Naive thymus-derived CD4-positive, alpha-beta T cell (primary cell): ENCODE measurements at regions not wholly inside any gene's neighbourhood (a gene's known extent, or its start where the extent isn't known, plus 50 kb on each side); places are given as distances from the start of the nearest gene placed in this dataset.
"Not testable (repeated sequence)": the region's sequence is repeated elsewhere in the genome, so short reads cannot be mapped to it uniquely, and the experiment has no call there.

ENCODE experiments used
- ATAC-seq: fragments of 150-1000 bp; cut with Tn5 transposase; 2 replicates; pipeline ENCODE4 v1.10.0; 2021; ENCODE audit warnings: mild to moderate bottlenecking, moderate library complexity
- CTCF ChIA-PET: fragments of 350-600 bp; sonication (Branson Sonifier 250); formaldehyde crosslinking; loops from one replicate; lab custom pipeline; 2021; ENCODE audit warnings: antibody characterized with exemption; lab: Charles Lee
- POLR2A ChIA-PET: fragments of 350-600 bp; sonication (Branson Sonifier 250); formaldehyde crosslinking; loops from one replicate; lab custom pipeline; 2021; ENCODE audit warnings: antibody characterized with exemption, inconsistent platforms; lab: Charles Lee
- DNase-seq, 9 donors: peaks; one replicate each; pipeline versions ENCODE4 v3.0.0 to v3.0.0-alpha.2; 2020 to 2022; ENCODE audit warnings: mixed read lengths in 1 of 9
- H3K27ac ChIP-seq: one replicate; pipeline ENCODE4 v1.7.0; 2013; ENCODE audit warnings: mild to moderate bottlenecking, low read depth, low read length, moderate library complexity
- H3K27me3 ChIP-seq, 2 donors: one replicate each; pipeline ENCODE4 v1.7.0; 2013; ENCODE audit warnings: low read length in 2 of 2, mild to moderate bottlenecking in 2 of 2, moderate library complexity in 2 of 2; ENCODE audit not compliant: control insufficient read depth in 2 of 2, insufficient read depth in 2 of 2
- H3K36me3 ChIP-seq, 3 experiments: 1 replicate in 2 of 3; 2 replicates in 1 of 3; pipeline ENCODE4 v1.7.0; 2013; ENCODE audit warnings: low read length in 3 of 3, mild to moderate bottlenecking in 3 of 3, moderate library complexity in 1 of 3; ENCODE audit not compliant: insufficient read depth in 3 of 3, control insufficient read depth in 2 of 3
- H3K4me1 ChIP-seq, 2 donors: one replicate each; pipeline ENCODE4 v1.7.0; 2013; ENCODE audit warnings: low read length in 2 of 2, mild to moderate bottlenecking in 2 of 2, moderate library complexity in 1 of 2; ENCODE audit not compliant: control insufficient read depth in 2 of 2, insufficient read depth in 2 of 2
- H3K4me3 ChIP-seq: 2 replicates; pipeline ENCODE4 v1.7.0; 2013; ENCODE audit warnings: mild to moderate bottlenecking, low read length
- H3K9me3 ChIP-seq, 3 experiments: 1 replicate in 2 of 3; 2 replicates in 1 of 3; pipeline ENCODE4 v1.7.0; 2013; ENCODE audit warnings: low read length in 3 of 3; ENCODE audit not compliant: control insufficient read depth in 2 of 3
- H3K27ac Mint-ChIP-seq, 9 donors: one replicate each; pipeline ENCODE4 v1.8.0; 2020 to 2022; ENCODE audit warnings: mixed read lengths in 9 of 9, mild to moderate bottlenecking in 8 of 9, moderate library complexity in 5 of 9, inconsistent platforms in 2 of 9
- H3K27me3 Mint-ChIP-seq, 5 donors: one replicate each; pipeline ENCODE4 v1.8.0; 2021 to 2022; ENCODE audit warnings: mixed read lengths in 5 of 5, mild to moderate bottlenecking in 1 of 5
- H3K36me3 Mint-ChIP-seq, 5 donors: one replicate each; pipeline ENCODE4 v1.8.0; 2020 to 2022; ENCODE audit warnings: mixed read lengths in 5 of 5, mild to moderate bottlenecking in 3 of 5, inconsistent platforms in 1 of 5
- H3K4me1 Mint-ChIP-seq, 7 donors: one replicate each; pipeline ENCODE4 v1.8.0; 2020 to 2022; ENCODE audit warnings: mixed read lengths in 7 of 7, mild to moderate bottlenecking in 3 of 7, inconsistent platforms in 1 of 7
- H3K4me3 Mint-ChIP-seq, 10 donors: one replicate each; pipeline ENCODE4 v1.8.0; 2020 to 2022; ENCODE audit warnings: mild to moderate bottlenecking in 10 of 10, mixed read lengths in 10 of 10, moderate library complexity in 6 of 10, inconsistent platforms in 2 of 10
- H3K9me3 Mint-ChIP-seq, 11 donors: one replicate each; pipeline ENCODE4 v1.8.0; 2020 to 2022; ENCODE audit warnings: mixed read lengths in 11 of 11, mild to moderate bottlenecking in 4 of 11, inconsistent platforms in 1 of 11, moderate library complexity in 1 of 11
- intact Hi-C, 2 donors: fragments of 100-400 bp; cut with micrococcal nuclease; formaldehyde crosslinking; loops; one replicate each; pipeline ENCODE4 v1.15.1; 2023

- H3K9me3 ChIP-seq, result no peaks in the 10 kb centered on the region
- H3K36me3 ChIP-seq, result no peaks in the 10 kb centered on the region
- H3K4me1 ChIP-seq, result no peaks in the 10 kb centered on the region
- CTCF ChIA-PET, result no interaction called here
- Mint-ChIP-seq H3K9me3 (peaks cover 0 to 3% (median 0%) of the 10 kb centered on the region in 11 donors), H3K27ac (no peak overlapping the region), H3K36me3 (no peaks in the 10 kb centered on the region), H3K27me3 (no peaks in the 10 kb centered on the region), H3K4me1 (no peaks in the 10 kb centered on the region), H3K4me3 (no peak overlapping the region)
- no peak overlapping the region for H3K27ac ChIP-seq
- intact Hi-C loops, result no loop called here
- POLR2A ChIA-PET, result no interaction called here
- DNase-seq (no peak), ATAC-seq (no peak)
- no peaks in the 10 kb centered on the region for H3K27me3 ChIP-seq
- H3K4me3 ChIP-seq, result no peak overlapping the region
Measured at GRCh38 chr3:162722337-162722736, 1225.7 kb downstream of the OTOL1 start.

- DNase-seq, H3K9me3 ChIP-seq, intact Hi-C loops, POLR2A ChIA-PET, H3K27me3 Mint-ChIP-seq, H3K4me1 Mint-ChIP-seq, H3K27ac Mint-ChIP-seq, H3K36me3 ChIP-seq, H3K27me3 ChIP-seq, H3K4me1 ChIP-seq, CTCF ChIA-PET, H3K9me3 Mint-ChIP-seq, H3K4me3 ChIP-seq, H3K36me3 Mint-ChIP-seq, H3K27ac ChIP-seq, H3K4me3 Mint-ChIP-seq, ATAC-seq: not testable (repeated sequence)
Measured at GRCh38 chr3:162722796-162723195, 1226.2 kb downstream of the OTOL1 start.

- CTCF ChIA-PET, result no interaction called here
- no peak for ATAC-seq
- intact Hi-C loops, result no loop called here
Measured at GRCh38 chr3:162729686-162730085, 1233.1 kb downstream of the OTOL1 start.

GRCh38 chr3:162731961-162732360, 1235.4 kb downstream of the OTOL1 start:
- intact Hi-C loops, H3K27ac Mint-ChIP-seq, H3K4me3 Mint-ChIP-seq, POLR2A ChIA-PET, H3K27me3 Mint-ChIP-seq, H3K27ac ChIP-seq, ATAC-seq, H3K4me1 Mint-ChIP-seq, DNase-seq, H3K36me3 ChIP-seq, H3K4me3 ChIP-seq, H3K36me3 Mint-ChIP-seq, H3K27me3 ChIP-seq, CTCF ChIA-PET, H3K4me1 ChIP-seq, H3K9me3 ChIP-seq: not testable (repeated sequence)
- H3K9me3 Mint-ChIP-seq, result peaks cover 0 to 25% (median 4%) of the 10 kb centered on the region in 11 donors

More at GRCh38 chr3:162729686-162730085, 1233.1 kb downstream of the OTOL1 start:
- Mint-ChIP-seq H3K4me3 (no peak overlapping the region), H3K27ac (no peak overlapping the region), H3K9me3 (peaks cover 0 to 25% (median 4%) of the 10 kb centered on the region in 11 donors), H3K36me3 (no peaks in the 10 kb centered on the region), H3K27me3 (no peaks in the 10 kb centered on the region), H3K4me1 (no peaks in the 10 kb centered on the region)
- no peak for DNase-seq
- no peaks in the 10 kb centered on the region for H3K36me3 ChIP-seq
- H3K9me3 ChIP-seq, result no peaks in the 10 kb centered on the region
- H3K27ac ChIP-seq, result no peak overlapping the region
- POLR2A ChIA-PET, result no interaction called here
- no peaks in the 10 kb centered on the region for H3K4me1 ChIP-seq
- no peaks in the 10 kb centered on the region for H3K27me3 ChIP-seq
- H3K4me3 ChIP-seq, result no peak overlapping the region

- H3K36me3 ChIP-seq, result no peaks in the 10 kb centered on the region
- Mint-ChIP-seq H3K9me3 (peaks cover 0 to 16% (median 0%) of the 10 kb centered on the region in 11 donors), H3K4me1 (no peaks in the 10 kb centered on the region), H3K27ac (no peak overlapping the region), H3K4me3 (no peak overlapping the region), H3K36me3 (no peaks in the 10 kb centered on the region), H3K27me3 (no peaks in the 10 kb centered on the region)
- H3K4me3 ChIP-seq, result no peak overlapping the region
- H3K4me1 ChIP-seq, result no peaks in the 10 kb centered on the region
- no peak overlapping the region for H3K27ac ChIP-seq
- intact Hi-C loops, result no loop called here
- H3K27me3 ChIP-seq, result no peaks in the 10 kb centered on the region
- H3K9me3 ChIP-seq, result peaks cover 0 to 4% (median 0%) of the 10 kb centered on the region in 3 experiments
- DNase-seq (no peak), ATAC-seq (no peak)
- ChIA-PET CTCF (no interaction called here), POLR2A (no interaction called here)
Measured at GRCh38 chr3:162738784-162739183, 1242.2 kb downstream of the OTOL1 start.

DNA sequence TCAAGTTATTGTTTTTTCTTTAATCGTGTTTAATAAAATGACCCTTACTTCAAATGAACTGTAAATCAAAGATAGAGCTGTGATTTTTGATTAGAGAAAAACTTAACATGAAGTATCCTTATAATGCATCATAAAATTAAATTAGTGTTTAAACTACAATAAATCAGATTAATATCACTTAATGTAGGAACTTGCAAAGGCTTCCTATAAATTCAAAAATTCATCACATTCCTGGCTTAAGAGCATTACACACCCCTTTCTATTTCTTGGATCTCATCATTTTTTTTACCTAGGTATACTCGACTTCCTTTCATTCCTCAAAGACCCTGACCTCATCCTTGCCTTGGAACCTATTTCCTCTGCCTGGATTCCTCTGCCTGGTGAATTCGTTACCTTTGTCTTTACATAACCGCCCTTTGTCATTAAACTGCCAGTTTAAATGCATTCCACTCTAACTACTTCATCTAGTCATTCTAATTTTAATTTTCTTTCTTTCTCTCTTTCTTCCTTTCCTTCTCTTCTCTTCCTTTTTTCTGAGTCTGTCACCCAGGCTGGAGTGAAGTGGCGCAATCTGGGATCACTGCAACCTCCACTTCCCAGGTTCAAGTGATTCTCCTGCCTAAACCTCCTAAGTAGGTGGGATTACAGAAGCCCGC, 1244.5 kb downstream of the OTOL1 start:
- no peaks in the 10 kb centered on the region for H3K36me3 Mint-ChIP-seq
- intact Hi-C loops, result no loop called here
- no peak overlapping the region for H3K27ac ChIP-seq
- no peak overlapping the region for H3K4me3 ChIP-seq
- no peaks in the 10 kb centered on the region for H3K36me3 ChIP-seq
- ATAC-seq (no peak), DNase-seq (no peak)
- no peak overlapping the region for H3K4me3 Mint-ChIP-seq
- no peaks in the 10 kb centered on the region for H3K4me1 ChIP-seq
- H3K27me3 Mint-ChIP-seq, result no peaks in the 10 kb centered on the region
- H3K9me3 Mint-ChIP-seq, result peaks cover 0 to 16% (median 1%) of the 10 kb centered on the region in 11 donors
- no peaks in the 10 kb centered on the region for H3K27me3 ChIP-seq
- no peaks in the 10 kb centered on the region for H3K4me1 Mint-ChIP-seq
- H3K9me3 ChIP-seq, result peaks cover 0 to 4% (median 0%) of the 10 kb centered on the region in 3 experiments
- H3K27ac Mint-ChIP-seq, result no peak overlapping the region
- ChIA-PET CTCF (no interaction called here), POLR2A (no interaction called here)

DNA sequence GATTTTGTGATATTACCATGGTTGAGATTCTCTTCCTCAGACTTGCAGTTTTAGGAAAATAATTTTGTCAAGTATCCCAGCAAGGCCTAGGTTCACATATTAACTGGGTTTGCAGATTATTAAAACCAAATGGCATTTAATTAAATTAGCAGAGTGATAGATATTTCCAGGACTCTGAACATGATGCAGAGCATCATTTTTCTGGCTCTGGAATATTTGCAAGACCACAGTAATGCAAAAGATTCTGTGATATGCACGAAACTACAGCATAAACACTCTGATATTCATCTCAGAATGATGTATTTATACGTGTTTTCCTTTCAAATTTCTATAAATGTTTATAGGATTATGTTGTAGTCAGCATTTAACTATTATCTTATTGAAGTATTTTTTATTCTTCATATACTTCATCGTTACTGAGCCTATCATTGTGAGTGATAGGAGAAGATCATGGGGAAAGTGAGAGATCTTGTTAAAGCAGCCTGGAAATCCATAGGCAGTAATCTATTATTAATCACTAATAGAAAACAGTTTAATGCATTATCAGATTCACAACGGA, 1245.6 kb downstream of the OTOL1 start:
- Mint-ChIP-seq H3K4me1 (no peaks in the 10 kb centered on the region), H3K27ac (no peak overlapping the region), H3K4me3 (no peak overlapping the region), H3K36me3 (no peaks in the 10 kb centered on the region), H3K27me3 (no peaks in the 10 kb centered on the region), H3K9me3 (peaks cover 0 to 16% (median 2%) of the 10 kb centered on the region in 11 donors)
- intact Hi-C loops, result no loop called here
- H3K36me3 ChIP-seq, result no peaks in the 10 kb centered on the region
- no peaks in the 10 kb centered on the region for H3K27me3 ChIP-seq
- no peak overlapping the region for H3K4me3 ChIP-seq
- H3K27ac ChIP-seq, result no peak overlapping the region
- ATAC-seq (no peak), DNase-seq (no peak)
- peaks cover 0 to 4% (median 0%) of the 10 kb centered on the region in 3 experiments for H3K9me3 ChIP-seq
- ChIA-PET CTCF (no interaction called here), POLR2A (no interaction called here)
- no peaks in the 10 kb centered on the region for H3K4me1 ChIP-seq
